GM23338 (cell line): ENCODE measurements at regions not wholly inside any gene's neighbourhood (a gene's known extent, or its start where the extent isn't known, plus 50 kb on each side); places are given as distances from the start of the nearest gene placed in this dataset.

ENCODE experiments used
- ATAC-seq: fragments of 200-7000 bp; cut with Tn5 transposase; 3 replicates; pipeline ENCODE4 v1.9.1; 2020
- DNase-seq: peaks from one replicate; pipeline ENCODE4 v3.0.0-alpha.2; 2015; ENCODE audit warnings: low spot score
- H2AFZ ChIP-seq: fragments of 200-600 bp; sonication (generic); 2 replicates; pipeline ENCODE4 v1.8.0; 2016; ENCODE audit warnings: antibody characterized with exemption, mild to moderate bottlenecking, moderate library complexity
- H3F3A ChIP-seq: fragments of 200-600 bp; sonication (generic); replicated peaks from 2 replicates; pipeline ENCODE4 v1.8.0; 2017; ENCODE audit warnings: antibody characterized with exemption, mixed run types, low read depth
- H3K27ac ChIP-seq: fragments of 200-600 bp; sonication (generic); 2 replicates; pipeline ENCODE4 v1.6.1; 2016; ENCODE audit warnings: low read depth
- H3K27me3 ChIP-seq: fragments of 200-600 bp; sonication (generic); 2 replicates; pipeline ENCODE4 v1.8.0; 2016; ENCODE audit warnings: mild to moderate bottlenecking, mixed run types, moderate library complexity; ENCODE audit not compliant: insufficient read depth
- H3K36me3 ChIP-seq: fragments of 200-600 bp; sonication (generic); 2 replicates; pipeline ENCODE4 v1.8.0; 2016; ENCODE audit warnings: mild to moderate bottlenecking; ENCODE audit not compliant: insufficient read depth
- H3K4me1 ChIP-seq: fragments of 200-600 bp; sonication (generic); 2 replicates; pipeline ENCODE4 v1.8.0; 2016; ENCODE audit warnings: mild to moderate bottlenecking, moderate library complexity; ENCODE audit not compliant: insufficient read depth
- H3K4me2 ChIP-seq: fragments of 200-600 bp; sonication (generic); 2 replicates; pipeline ENCODE4 v1.7.1; 2017; ENCODE audit warnings: mixed run types
- H3K4me3 ChIP-seq: fragments of 200-600 bp; sonication (generic); 2 replicates; pipeline ENCODE4 v1.6.1; 2016; ENCODE audit warnings: mixed run types
- H3K79me2 ChIP-seq: fragments of 200-600 bp; sonication (generic); replicated peaks from 2 replicates; pipeline ENCODE4 v1.8.0; 2017; ENCODE audit warnings: mild to moderate bottlenecking; ENCODE audit not compliant: insufficient read depth
- H3K9me2 ChIP-seq: fragments of 200-600 bp; sonication (generic); 2 replicates; pipeline ENCODE4 v1.8.0; 2017; ENCODE audit not compliant: insufficient read depth
- H4K20me1 ChIP-seq: fragments of 200-600 bp; sonication (generic); replicated peaks from 2 replicates; pipeline ENCODE4 v1.8.0; 2017; ENCODE audit warnings: mild to moderate bottlenecking; ENCODE audit not compliant: insufficient read depth
- H3K27ac Mint-ChIP-seq: 2 replicates; pipeline ENCODE4 v1.8.0; 2020; ENCODE audit warnings: inconsistent platforms, mild to moderate bottlenecking, moderate library complexity, mixed read lengths
- H3K27me3 Mint-ChIP-seq: 3 replicates; pipeline ENCODE4 v1.8.0; 2022; ENCODE audit warnings: low read depth, mild to moderate bottlenecking, moderate library complexity, mixed read lengths, inconsistent platforms; ENCODE audit not compliant: insufficient read depth, poor library complexity
- H3K36me3 Mint-ChIP-seq: 3 replicates; pipeline ENCODE4 v1.8.0; 2021; ENCODE audit warnings: low read depth, mild to moderate bottlenecking, inconsistent platforms, moderate library complexity, mixed read lengths
- H3K4me1 Mint-ChIP-seq: 3 replicates; pipeline ENCODE4 v1.8.0; 2020; ENCODE audit warnings: mild to moderate bottlenecking, inconsistent platforms, mixed read lengths
- H3K4me3 Mint-ChIP-seq: 3 replicates; pipeline ENCODE4 v1.8.0; 2021; ENCODE audit warnings: moderate library complexity, mild to moderate bottlenecking, inconsistent platforms, mixed read lengths
- H3K9me3 Mint-ChIP-seq: 3 replicates; pipeline ENCODE4 v1.8.0; 2020; ENCODE audit warnings: moderate library complexity, mild to moderate bottlenecking, inconsistent platforms, mixed read lengths
- CREB1 ChIP-seq: fragments of 250-450 bp; sonication (Bioruptor Pico); IDR thresholded peaks from 2 replicates; pipeline ENCODE4 v1.5.0; 2020; ENCODE audit warnings: low read depth, mild to moderate bottlenecking, moderate library complexity
- EZH2 ChIP-seq: fragments of 200-600 bp; sonication (generic); IDR thresholded peaks from one replicate; pipeline ENCODE4 v1.8.0; 2017; ENCODE audit warnings: antibody characterized with exemption, mild to moderate bottlenecking, low read depth; ENCODE audit not compliant: unreplicated experiment
- JUNB ChIP-seq: IDR thresholded peaks from one replicate; pipeline ENCODE4 v1.6.1; 2016; ENCODE audit warnings: antibody characterized with exemption; ENCODE audit not compliant: unreplicated experiment
- NANOG ChIP-seq: IDR thresholded peaks from 2 replicates; pipeline ENCODE4 v1.6.1; 2016; ENCODE audit warnings: antibody characterized with exemption, borderline replicate concordance
- STAT1 ChIP-seq: IDR thresholded peaks from one replicate; pipeline ENCODE4 v1.6.1; 2016; ENCODE audit warnings: antibody characterized with exemption; ENCODE audit not compliant: unreplicated experiment
- TF ChIP-seq, protein P1 (sequence below): IDR thresholded peaks from one replicate; pipeline ENCODE4 v1.6.1; 2018; ENCODE audit warnings: antibody characterized with exemption; ENCODE audit not compliant: unreplicated experiment
- TF ChIP-seq, protein P2 (sequence below): fragments of 250-450 bp; sonication (Bioruptor Pico); IDR thresholded peaks from 2 replicates; pipeline ENCODE4 v1.5.0; 2020; ENCODE audit warnings: mild to moderate bottlenecking, moderate library complexity
- TF ChIP-seq, protein P3 (sequence below): IDR thresholded peaks from 2 replicates; pipeline ENCODE4 v1.6.1; 2016; ENCODE audit warnings: antibody characterized with exemption
- TF ChIP-seq, protein P4 (sequence below), 2 experiments: fragments of 200-600 bp in 1 of 2; sonication (generic) in 1 of 2; conservative IDR thresholded peaks; 2 replicates each; pipeline versions ENCODE4 v1.5.1 to v1.6.1; 2016 to 2017; ENCODE audit warnings: antibody characterized with exemption in 2 of 2, low read depth in 2 of 2, mild to moderate bottlenecking in 2 of 2, moderate library complexity in 1 of 2

DNA sequence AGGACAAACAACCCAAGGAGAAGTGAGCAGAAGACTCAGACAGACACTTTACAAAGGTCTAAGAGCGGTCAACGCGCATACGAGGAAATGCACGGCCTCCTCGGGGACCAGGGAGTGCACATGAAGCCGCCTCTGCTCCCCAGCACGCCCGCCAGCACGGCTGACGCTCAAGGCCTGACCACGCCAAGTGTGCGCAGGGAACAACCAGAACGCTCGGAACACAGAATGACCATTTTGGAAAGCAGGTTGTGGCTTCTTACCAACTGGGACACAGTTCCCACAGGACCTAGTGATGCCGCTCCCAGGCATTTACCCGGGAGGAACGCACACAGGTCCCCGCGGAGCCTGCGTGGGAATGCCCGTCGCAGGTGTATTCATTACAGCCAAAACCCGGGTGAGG lies 191.5 kb upstream of the PPP1R26 start:
- H3K27me3 ChIP-seq = no peaks in the 10 kb centered on the region
- H3K9me2 ChIP-seq = no peaks in the 10 kb centered on the region
- DNase-seq (no peak), ATAC-seq (no peak)
- no peak overlapping the region for H2AFZ ChIP-seq
- H3K27ac ChIP-seq = no peak overlapping the region
- no peaks in the 10 kb centered on the region for H3K4me1 ChIP-seq
- Mint-ChIP-seq H3K9me3 (peaks cover 9% of the 10 kb centered on the region), H3K4me3 (no peak overlapping the region), H3K36me3 (peaks cover 3% of the 10 kb centered on the region; the same call in 2 of the 3 replicates), H3K4me1 (peaks cover 26% of the 10 kb centered on the region), H3K27ac (no peak overlapping the region; the same call in 1 of the 2 replicates), H3K27me3 (peaks cover 19% of the 10 kb centered on the region)
- no peaks in the 10 kb centered on the region for H3K36me3 ChIP-seq
- no peak overlapping the region for H3K4me2 ChIP-seq
- no peaks in the 10 kb centered on the region for H3K79me2 ChIP-seq
- H3K4me3 ChIP-seq = no peak overlapping the region
- peaks cover 10% of the 10 kb centered on the region for H3F3A ChIP-seq
- no peaks in the 10 kb centered on the region for H4K20me1 ChIP-seq
- TF ChIP-seq EZH2 (no peak), JUNB (no peak)

DNA sequence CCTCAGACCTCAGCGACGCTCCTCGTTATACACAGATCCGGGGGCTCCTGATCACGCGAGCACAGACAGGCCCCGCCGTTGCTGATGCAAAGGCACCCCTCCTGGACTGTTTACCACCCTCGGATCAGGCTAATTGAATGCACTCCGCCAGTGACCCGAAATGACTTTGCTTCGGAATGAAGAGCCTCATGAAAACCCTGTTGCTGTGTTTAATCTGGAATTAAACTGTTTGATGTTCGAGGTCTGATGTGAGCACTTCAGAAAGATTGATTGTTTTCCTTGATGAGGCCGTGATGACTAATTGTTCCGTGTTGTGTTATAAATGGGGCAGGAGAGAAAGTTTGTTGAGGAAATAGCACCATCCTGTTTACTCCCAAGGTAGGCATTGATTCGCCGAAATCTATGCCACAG lies 190.5 kb upstream of the PPP1R26 start:
- no peak overlapping the region for H3K4me3 Mint-ChIP-seq

More for the DNA sequence above, 190.5 kb upstream of the PPP1R26 start:
- H3K27me3 ChIP-seq = no peaks in the 10 kb centered on the region
- no peak for ATAC-seq
- H3K27ac Mint-ChIP-seq = no peak overlapping the region
- H3K27ac ChIP-seq = no peak overlapping the region
- no peak overlapping the region for H3K4me2 ChIP-seq
- H3F3A ChIP-seq = peaks cover 10% of the 10 kb centered on the region
- no peak overlapping the region for H2AFZ ChIP-seq
- no peaks in the 10 kb centered on the region for H3K9me2 ChIP-seq
- H3K36me3 ChIP-seq = no peaks in the 10 kb centered on the region
- H4K20me1 ChIP-seq = no peaks in the 10 kb centered on the region
- TF ChIP-seq, protein P1, sequence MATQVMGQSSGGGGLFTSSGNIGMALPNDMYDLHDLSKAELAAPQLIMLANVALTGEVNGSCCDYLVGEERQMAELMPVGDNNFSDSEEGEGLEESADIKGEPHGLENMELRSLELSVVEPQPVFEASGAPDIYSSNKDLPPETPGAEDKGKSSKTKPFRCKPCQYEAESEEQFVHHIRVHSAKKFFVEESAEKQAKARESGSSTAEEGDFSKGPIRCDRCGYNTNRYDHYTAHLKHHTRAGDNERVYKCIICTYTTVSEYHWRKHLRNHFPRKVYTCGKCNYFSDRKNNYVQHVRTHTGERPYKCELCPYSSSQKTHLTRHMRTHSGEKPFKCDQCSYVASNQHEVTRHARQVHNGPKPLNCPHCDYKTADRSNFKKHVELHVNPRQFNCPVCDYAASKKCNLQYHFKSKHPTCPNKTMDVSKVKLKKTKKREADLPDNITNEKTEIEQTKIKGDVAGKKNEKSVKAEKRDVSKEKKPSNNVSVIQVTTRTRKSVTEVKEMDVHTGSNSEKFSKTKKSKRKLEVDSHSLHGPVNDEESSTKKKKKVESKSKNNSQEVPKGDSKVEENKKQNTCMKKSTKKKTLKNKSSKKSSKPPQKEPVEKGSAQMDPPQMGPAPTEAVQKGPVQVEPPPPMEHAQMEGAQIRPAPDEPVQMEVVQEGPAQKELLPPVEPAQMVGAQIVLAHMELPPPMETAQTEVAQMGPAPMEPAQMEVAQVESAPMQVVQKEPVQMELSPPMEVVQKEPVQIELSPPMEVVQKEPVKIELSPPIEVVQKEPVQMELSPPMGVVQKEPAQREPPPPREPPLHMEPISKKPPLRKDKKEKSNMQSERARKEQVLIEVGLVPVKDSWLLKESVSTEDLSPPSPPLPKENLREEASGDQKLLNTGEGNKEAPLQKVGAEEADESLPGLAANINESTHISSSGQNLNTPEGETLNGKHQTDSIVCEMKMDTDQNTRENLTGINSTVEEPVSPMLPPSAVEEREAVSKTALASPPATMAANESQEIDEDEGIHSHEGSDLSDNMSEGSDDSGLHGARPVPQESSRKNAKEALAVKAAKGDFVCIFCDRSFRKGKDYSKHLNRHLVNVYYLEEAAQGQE = no peak
- TF ChIP-seq JUNB (no peak), STAT1 (no peak), NANOG (no peak), CREB1 (CRISPR knock-in tag) (no peak)
- TF ChIP-seq, protein P2, sequence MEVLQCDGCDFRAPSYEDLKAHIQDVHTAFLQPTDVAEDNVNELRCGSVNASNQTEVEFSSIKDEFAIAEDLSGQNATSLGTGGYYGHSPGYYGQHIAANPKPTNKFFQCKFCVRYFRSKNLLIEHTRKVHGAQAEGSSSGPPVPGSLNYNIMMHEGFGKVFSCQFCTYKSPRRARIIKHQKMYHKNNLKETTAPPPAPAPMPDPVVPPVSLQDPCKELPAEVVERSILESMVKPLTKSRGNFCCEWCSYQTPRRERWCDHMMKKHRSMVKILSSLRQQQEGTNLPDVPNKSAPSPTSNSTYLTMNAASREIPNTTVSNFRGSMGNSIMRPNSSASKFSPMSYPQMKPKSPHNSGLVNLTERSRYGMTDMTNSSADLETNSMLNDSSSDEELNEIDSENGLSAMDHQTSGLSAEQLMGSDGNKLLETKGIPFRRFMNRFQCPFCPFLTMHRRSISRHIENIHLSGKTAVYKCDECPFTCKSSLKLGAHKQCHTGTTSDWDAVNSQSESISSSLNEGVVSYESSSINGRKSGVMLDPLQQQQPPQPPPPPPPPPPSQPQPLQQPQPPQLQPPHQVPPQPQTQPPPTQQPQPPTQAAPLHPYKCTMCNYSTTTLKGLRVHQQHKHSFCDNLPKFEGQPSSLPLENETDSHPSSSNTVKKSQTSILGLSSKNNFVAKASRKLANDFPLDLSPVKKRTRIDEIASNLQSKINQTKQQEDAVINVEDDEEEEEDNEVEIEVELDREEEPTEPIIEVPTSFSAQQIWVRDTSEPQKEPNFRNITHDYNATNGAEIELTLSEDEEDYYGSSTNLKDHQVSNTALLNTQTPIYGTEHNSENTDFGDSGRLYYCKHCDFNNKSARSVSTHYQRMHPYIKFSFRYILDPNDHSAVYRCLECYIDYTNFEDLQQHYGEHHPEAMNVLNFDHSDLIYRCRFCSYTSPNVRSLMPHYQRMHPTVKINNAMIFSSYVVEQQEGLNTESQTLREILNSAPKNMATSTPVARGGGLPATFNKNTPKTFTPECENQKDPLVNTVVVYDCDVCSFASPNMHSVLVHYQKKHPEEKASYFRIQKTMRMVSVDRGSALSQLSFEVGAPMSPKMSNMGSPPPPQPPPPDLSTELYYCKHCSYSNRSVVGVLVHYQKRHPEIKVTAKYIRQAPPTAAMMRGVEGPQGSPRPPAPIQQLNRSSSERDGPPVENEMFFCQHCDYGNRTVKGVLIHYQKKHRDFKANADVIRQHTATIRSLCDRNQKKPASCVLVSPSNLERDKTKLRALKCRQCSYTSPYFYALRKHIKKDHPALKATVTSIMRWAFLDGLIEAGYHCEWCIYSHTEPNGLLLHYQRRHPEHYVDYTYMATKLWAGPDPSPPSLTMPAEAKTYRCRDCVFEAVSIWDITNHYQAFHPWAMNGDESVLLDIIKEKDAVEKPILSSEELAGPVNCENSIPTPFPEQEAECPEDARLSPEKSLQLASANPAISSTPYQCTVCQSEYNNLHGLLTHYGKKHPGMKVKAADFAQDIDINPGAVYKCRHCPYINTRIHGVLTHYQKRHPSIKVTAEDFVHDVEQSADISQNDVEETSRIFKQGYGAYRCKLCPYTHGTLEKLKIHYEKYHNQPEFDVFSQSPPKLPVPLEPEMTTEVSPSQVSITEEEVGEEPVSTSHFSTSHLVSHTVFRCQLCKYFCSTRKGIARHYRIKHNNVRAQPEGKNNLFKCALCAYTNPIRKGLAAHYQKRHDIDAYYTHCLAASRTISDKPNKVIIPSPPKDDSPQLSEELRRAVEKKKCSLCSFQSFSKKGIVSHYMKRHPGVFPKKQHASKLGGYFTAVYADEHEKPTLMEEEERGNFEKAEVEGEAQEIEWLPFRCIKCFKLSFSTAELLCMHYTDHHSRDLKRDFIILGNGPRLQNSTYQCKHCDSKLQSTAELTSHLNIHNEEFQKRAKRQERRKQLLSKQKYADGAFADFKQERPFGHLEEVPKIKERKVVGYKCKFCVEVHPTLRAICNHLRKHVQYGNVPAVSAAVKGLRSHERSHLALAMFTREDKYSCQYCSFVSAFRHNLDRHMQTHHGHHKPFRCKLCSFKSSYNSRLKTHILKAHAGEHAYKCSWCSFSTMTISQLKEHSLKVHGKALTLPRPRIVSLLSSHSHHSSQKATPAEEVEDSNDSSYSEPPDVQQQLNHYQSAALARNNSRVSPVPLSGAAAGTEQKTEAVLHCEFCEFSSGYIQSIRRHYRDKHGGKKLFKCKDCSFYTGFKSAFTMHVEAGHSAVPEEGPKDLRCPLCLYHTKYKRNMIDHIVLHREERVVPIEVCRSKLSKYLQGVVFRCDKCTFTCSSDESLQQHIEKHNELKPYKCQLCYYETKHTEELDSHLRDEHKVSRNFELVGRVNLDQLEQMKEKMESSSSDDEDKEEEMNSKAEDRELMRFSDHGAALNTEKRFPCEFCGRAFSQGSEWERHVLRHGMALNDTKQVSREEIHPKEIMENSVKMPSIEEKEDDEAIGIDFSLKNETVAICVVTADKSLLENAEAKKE (CRISPR knock-in tag) = no peak
- TF ChIP-seq, protein P3, sequence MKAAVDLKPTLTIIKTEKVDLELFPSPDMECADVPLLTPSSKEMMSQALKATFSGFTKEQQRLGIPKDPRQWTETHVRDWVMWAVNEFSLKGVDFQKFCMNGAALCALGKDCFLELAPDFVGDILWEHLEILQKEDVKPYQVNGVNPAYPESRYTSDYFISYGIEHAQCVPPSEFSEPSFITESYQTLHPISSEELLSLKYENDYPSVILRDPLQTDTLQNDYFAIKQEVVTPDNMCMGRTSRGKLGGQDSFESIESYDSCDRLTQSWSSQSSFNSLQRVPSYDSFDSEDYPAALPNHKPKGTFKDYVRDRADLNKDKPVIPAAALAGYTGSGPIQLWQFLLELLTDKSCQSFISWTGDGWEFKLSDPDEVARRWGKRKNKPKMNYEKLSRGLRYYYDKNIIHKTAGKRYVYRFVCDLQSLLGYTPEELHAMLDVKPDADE = no peak
- TF ChIP-seq, protein P4, sequence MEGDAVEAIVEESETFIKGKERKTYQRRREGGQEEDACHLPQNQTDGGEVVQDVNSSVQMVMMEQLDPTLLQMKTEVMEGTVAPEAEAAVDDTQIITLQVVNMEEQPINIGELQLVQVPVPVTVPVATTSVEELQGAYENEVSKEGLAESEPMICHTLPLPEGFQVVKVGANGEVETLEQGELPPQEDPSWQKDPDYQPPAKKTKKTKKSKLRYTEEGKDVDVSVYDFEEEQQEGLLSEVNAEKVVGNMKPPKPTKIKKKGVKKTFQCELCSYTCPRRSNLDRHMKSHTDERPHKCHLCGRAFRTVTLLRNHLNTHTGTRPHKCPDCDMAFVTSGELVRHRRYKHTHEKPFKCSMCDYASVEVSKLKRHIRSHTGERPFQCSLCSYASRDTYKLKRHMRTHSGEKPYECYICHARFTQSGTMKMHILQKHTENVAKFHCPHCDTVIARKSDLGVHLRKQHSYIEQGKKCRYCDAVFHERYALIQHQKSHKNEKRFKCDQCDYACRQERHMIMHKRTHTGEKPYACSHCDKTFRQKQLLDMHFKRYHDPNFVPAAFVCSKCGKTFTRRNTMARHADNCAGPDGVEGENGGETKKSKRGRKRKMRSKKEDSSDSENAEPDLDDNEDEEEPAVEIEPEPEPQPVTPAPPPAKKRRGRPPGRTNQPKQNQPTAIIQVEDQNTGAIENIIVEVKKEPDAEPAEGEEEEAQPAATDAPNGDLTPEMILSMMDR (conservative IDR thresholded peaks at IDR 0.05; ENCODE audit: low read depth in 2 of 2) = no peak
- H3K4me3 ChIP-seq = no peak overlapping the region
- H3K79me2 ChIP-seq = no peaks in the 10 kb centered on the region
- H3K9me3 Mint-ChIP-seq = peaks cover 9% of the 10 kb centered on the region
- peaks cover 32% of the 10 kb centered on the region for H3K4me1 Mint-ChIP-seq
- peaks cover 17% of the 10 kb centered on the region for H3K27me3 Mint-ChIP-seq
- DNase-seq = no peak
- peaks cover 3% of the 10 kb centered on the region; the same call in 2 of the 3 replicates for H3K36me3 Mint-ChIP-seq
- no peaks in the 10 kb centered on the region for H3K4me1 ChIP-seq
